T-helper 2 cell treated with Interferon-gamma antibody and Interleukin-4, amounts not matched to agents 5 μg/mL and 100 μg/mL, for 36 hours (primary cell): ENCODE measurements at regions not wholly inside any gene's neighbourhood (a gene's known extent, or its start where the extent isn't known, plus 50 kb on each side); places are given as distances from the start of the nearest gene placed in this dataset.

Source experiments
- DNase-seq: peaks from one replicate; pipeline ENCODE4 v3.0.0; 2021; ENCODE audit warnings: low spot score
- H3K27ac Mint-ChIP-seq: one replicate; pipeline ENCODE4 v1.8.0; 2021; ENCODE audit warnings: mild to moderate bottlenecking, mixed read lengths
- H3K27me3 Mint-ChIP-seq: one replicate; pipeline ENCODE4 v1.8.0; 2021; ENCODE audit warnings: low read depth, mixed read lengths
- H3K36me3 Mint-ChIP-seq: one replicate; pipeline ENCODE4 v1.8.0; 2021; ENCODE audit warnings: low read depth, mixed read lengths
- H3K4me1 Mint-ChIP-seq: one replicate; pipeline ENCODE4 v1.8.0; 2021; ENCODE audit warnings: low read depth, mixed read lengths
- H3K4me3 Mint-ChIP-seq: one replicate; pipeline ENCODE4 v1.8.0; 2022; ENCODE audit warnings: mild to moderate bottlenecking, moderate library complexity, mixed read lengths
- H3K9me3 Mint-ChIP-seq: one replicate; pipeline ENCODE4 v1.8.0; 2021; ENCODE audit warnings: mixed read lengths

DNA sequence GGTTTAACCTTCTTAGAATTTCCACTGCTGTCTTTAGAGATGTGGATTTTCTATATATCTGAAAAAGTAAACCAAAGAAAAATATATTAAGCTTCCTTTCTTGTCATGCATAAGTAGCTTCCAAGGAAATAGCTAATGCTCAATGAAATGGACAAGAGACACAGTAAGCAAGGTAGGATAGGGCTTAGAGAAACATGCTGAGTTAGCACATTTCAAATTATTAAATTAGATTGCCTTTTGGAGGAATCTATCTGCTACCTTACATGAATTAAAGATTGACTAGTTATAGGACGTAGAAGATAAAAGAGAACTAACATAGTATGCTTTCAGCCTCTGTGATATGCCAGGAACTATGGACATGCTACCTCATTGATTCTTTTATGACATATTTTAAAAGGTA is 824.6 kb downstream of the TUSC7 start:
- Mint-ChIP-seq H3K27me3 (no peaks in the 10 kb centered on the region), H3K4me1 (no peaks in the 10 kb centered on the region), H3K9me3 (peaks cover 4% of the 10 kb centered on the region), H3K27ac (no peak overlapping the region), H3K36me3 (no peaks in the 10 kb centered on the region), H3K4me3 (no peak overlapping the region)
- no peak for DNase-seq

DNA sequence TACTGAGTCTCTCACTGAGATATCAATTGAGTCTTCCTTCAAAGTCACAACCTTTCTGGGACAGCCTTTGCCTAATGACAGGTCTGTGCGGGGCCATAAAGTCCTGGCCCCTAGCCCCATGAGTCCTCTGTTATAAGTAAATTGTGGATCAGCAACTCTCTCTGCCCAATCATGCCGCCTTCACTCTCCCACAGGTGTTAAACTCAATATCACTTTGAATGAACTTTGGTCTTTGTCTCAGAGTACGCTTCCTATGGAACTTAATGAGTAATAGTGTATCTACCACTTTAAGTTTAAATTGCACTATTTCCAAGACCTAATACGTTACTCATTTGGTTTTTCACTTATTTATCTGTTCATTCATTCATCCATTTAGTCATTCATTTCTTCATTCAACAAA is 826.4 kb downstream of the TUSC7 start:
- Mint-ChIP-seq H3K27me3 (no peaks in the 10 kb centered on the region), H3K4me3 (no peak overlapping the region), H3K36me3 (no peaks in the 10 kb centered on the region), H3K27ac (no peak overlapping the region), H3K9me3 (peaks cover 4% of the 10 kb centered on the region), H3K4me1 (no peaks in the 10 kb centered on the region)
- DNase-seq: no peak

DNA sequence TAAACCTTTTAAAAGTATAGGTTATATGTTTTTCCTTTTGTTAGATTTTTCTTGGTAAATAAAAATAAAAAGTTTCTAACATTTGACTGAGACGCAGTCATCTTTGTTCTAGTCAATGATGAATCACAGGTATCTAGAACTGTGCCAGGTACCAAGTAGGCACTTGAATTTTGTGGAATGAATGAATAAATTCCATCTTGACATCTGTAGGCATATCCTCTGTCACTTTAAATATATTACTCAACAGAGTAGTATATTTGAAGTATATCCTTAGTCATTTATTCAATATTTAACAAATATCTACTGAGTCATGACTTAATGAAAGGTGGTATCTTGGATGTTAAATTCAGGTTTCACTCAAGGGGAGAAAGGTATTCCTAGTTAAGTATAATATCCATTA is 828.4 kb downstream of the TUSC7 start:
- DNase-seq: no peak
- Mint-ChIP-seq H3K9me3 (peaks cover 4% of the 10 kb centered on the region), H3K27me3 (no peaks in the 10 kb centered on the region), H3K4me3 (no peak overlapping the region), H3K4me1 (no peaks in the 10 kb centered on the region), H3K36me3 (no peaks in the 10 kb centered on the region), H3K27ac (no peak overlapping the region)

DNA sequence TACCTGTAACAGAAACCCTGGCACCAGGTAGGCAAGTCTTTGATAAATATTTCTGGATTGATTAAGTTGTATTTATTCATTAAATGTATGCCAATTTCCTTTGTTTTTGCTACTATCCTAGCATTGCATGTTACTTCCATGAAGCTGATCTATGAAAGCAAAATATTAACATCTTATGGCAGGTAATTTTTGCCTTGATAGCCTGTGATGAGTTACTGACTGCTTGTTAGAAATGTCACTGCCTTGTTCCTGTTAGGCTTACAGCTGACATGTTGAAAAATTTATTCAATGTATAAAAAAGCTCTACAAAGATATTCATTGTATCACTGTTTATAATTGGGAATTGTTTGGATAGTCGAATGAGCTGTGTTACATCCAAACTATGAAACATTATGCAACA is 830.1 kb downstream of the TUSC7 start:
- no peak overlapping the region for H3K27ac Mint-ChIP-seq
- H3K36me3 Mint-ChIP-seq: no peaks in the 10 kb centered on the region
- H3K4me1 Mint-ChIP-seq: no peaks in the 10 kb centered on the region
- no peaks in the 10 kb centered on the region for H3K27me3 Mint-ChIP-seq
- H3K4me3 Mint-ChIP-seq: no peak overlapping the region
- no peak for DNase-seq
- peaks cover 4% of the 10 kb centered on the region for H3K9me3 Mint-ChIP-seq

DNA sequence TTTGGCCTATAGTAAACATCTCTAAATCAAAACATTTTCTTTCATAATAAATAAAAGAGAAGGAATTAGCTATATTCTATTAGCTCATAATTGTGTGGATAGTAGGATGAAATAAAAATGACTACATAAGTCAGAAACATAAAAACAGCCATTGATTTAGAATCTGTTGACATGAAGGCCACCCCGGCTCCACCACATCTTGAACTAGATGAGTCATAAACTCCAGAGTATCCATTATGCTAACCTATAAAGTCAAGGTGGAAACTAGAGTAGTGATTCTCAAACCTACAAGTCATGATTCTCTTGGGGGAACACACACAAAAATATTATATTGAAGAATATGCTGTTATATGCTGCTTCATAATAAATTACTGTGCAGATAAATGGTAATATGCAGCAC is 831.0 kb downstream of the TUSC7 start:
- H3K27me3 Mint-ChIP-seq: no peaks in the 10 kb centered on the region

DNA sequence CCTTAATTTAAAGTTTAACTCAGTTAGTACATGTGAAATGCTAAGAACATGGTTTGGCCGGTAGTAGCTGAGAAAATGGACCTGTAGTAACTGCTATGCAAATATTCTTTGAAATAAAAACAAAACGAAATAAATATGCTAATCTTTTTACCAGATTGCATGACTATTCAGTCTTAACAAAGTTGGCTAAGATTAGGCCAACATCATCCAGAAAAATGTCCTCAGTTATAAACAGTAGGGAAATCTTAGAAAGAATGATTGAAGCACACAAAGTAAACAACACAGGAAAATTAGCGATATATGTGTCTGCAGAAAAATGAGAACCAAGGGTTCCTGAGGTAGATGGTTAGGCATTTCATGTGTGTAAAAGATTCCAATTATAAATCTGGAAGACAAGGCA is 832.1 kb downstream of the TUSC7 start:
- no peaks in the 10 kb centered on the region for H3K4me1 Mint-ChIP-seq
- H3K36me3 Mint-ChIP-seq: no peaks in the 10 kb centered on the region
- H3K9me3 Mint-ChIP-seq: no peaks in the 10 kb centered on the region
- H3K27ac Mint-ChIP-seq: no peak overlapping the region
- no peak for DNase-seq
- no peak overlapping the region for H3K4me3 Mint-ChIP-seq
- H3K27me3 Mint-ChIP-seq: no peaks in the 10 kb centered on the region

More for the DNA sequence above, 831.0 kb downstream of the TUSC7 start:
- Mint-ChIP-seq H3K4me3 (no peak overlapping the region), H3K9me3 (peaks cover 4% of the 10 kb centered on the region), H3K27ac (no peak overlapping the region), H3K36me3 (no peaks in the 10 kb centered on the region), H3K4me1 (no peaks in the 10 kb centered on the region)
- no peak for DNase-seq

DNA sequence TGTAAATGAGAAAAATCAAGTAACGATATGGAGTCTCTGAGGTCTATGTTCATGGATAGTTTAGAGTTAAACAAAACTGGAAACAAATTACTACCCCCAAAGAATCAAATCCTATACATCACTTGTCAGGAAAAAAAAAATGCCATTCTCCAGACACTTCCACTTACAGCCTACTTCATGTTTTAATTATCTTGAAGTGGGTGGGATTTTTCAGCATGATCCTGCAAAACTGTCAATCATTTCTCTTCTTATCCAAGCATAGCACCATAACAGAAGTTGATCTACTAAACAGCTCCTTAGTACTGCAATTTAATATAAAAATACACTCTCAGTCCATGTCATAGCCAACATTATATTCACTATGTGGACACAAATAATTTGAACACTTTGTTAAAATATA is 833.9 kb downstream of the TUSC7 start:
- no peak overlapping the region for H3K4me3 Mint-ChIP-seq
- no peak for DNase-seq
- H3K36me3 Mint-ChIP-seq: no peaks in the 10 kb centered on the region
- no peaks in the 10 kb centered on the region for H3K27me3 Mint-ChIP-seq
- no peaks in the 10 kb centered on the region for H3K4me1 Mint-ChIP-seq
- H3K27ac Mint-ChIP-seq: no peak overlapping the region
- no peaks in the 10 kb centered on the region for H3K9me3 Mint-ChIP-seq

DNA sequence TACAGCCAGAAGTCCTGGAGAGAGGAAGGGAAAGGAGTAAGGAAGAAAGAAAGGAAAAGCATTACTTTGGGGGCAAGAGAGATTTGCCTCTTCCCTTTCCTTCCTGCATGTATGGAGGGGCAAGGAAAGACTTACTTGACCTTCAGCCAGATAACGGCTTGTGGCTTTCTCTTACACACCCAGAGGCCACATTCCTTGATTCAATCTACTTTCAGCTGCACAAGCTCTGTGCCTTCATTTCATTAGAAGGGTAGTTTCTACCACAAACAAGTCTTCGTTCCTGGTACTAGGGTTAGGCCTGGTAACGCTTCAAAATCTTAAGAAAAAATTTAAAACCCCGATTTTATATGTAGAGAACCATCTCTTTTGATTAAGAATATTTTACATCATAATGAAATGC is 835.9 kb downstream of the TUSC7 start:
- no peaks in the 10 kb centered on the region for H3K9me3 Mint-ChIP-seq
- H3K4me3 Mint-ChIP-seq: no peak overlapping the region
- no peaks in the 10 kb centered on the region for H3K27me3 Mint-ChIP-seq
- H3K4me1 Mint-ChIP-seq: no peaks in the 10 kb centered on the region
- no peak overlapping the region for H3K27ac Mint-ChIP-seq
- DNase-seq: no peak
- no peaks in the 10 kb centered on the region for H3K36me3 Mint-ChIP-seq

DNA sequence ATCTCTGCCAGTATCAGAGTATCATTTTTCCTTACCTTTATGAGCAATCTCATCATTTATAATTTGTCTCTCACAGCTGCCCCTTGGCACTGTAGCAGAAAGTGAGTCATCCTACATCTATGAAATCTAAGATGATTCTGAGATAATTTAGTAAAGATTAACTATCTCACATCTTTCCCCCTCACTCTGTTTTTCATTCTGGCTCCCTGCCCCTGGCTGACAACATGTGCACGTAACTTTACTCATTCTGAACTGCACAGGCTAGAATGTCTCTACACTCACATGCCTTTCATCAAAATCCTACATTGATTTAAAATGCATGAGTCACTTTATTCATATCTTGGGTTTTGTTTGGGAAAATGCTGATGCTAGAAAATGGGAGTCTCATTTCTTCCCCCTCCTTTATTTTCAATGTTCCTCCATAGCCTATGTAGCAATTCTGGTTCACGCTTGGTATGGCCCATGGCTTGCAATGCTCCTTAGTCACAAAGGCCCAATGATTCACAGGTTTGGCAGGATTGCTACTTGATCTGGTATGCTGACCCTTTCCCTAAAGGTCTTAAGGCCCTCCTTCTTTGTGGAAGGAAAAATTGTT is 838.5 kb downstream of the TUSC7 start:
- Mint-ChIP-seq H3K4me1 (no peaks in the 10 kb centered on the region), H3K36me3 (no peaks in the 10 kb centered on the region), H3K27me3 (no peaks in the 10 kb centered on the region), H3K27ac (no peak overlapping the region), H3K9me3 (no peaks in the 10 kb centered on the region), H3K4me3 (no peak overlapping the region)
- DNase-seq: no peak

DNA sequence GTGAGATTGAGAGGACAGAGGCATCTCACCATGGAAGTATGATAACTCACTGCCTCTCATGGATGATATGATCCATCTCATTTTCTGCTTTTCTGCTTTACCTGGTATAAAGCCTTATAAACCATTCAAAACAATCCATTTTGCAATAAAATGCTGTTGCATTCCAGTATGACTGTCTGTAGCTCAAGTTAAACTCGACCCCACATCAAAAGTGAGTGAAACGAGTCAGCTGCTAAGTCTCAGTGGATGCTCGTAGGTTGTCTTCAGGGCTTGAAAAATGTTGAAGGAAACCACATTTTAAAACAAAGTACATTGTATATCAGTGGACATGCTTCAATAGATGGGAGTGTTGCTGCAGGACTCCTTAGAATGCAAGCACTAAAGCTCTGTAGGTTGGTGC is 839.0 kb downstream of the TUSC7 start:
- Mint-ChIP-seq H3K9me3 (peaks cover 3% of the 10 kb centered on the region), H3K27me3 (no peaks in the 10 kb centered on the region), H3K27ac (no peak overlapping the region), H3K4me1 (no peaks in the 10 kb centered on the region), H3K4me3 (no peak overlapping the region), H3K36me3 (no peaks in the 10 kb centered on the region)
- no peak for DNase-seq

DNA sequence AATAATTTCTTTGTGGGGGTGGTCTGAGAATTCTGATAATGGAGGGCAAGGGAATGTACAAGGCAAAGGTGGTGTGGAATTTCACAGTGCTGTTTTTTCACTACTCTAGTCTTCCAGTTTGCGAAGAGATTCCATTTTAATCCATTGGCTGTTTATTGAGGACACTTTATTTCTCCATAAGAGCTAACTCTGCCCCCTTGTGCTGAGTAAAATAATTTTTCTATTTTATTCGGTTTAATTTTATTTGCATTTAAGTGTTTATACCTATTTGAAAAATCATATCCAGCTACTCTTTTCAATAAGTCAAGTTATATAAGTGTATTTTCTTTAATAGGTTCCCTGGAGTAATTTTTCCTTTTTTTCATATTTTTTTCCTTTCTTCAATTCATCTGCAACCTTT is 840.1 kb downstream of the TUSC7 start:
- Mint-ChIP-seq H3K27me3 (no peaks in the 10 kb centered on the region), H3K4me1 (no peaks in the 10 kb centered on the region), H3K9me3 (peaks cover 6% of the 10 kb centered on the region), H3K36me3 (no peaks in the 10 kb centered on the region), H3K4me3 (no peak overlapping the region), H3K27ac (no peak overlapping the region)
- no peak for DNase-seq

DNA sequence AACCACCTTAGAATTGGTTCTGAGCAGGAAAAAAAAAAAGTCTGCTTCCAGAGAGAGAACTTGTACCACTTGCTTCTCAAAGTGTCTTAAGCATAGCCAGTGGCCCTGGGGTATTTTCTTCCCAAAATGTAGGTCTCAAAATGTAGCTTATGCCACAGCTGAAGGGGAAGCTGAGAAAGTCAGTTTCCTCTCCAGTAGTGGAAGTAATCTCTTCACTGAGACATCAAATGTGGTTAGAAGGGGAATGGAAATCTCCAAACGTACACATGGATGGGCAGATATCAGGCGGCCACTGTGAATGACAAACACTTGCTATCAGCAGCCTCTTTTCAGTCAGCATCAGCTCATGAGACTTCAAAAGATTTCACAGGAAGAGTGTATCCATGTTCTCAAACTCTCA is 841.2 kb downstream of the TUSC7 start:
- H3K9me3 Mint-ChIP-seq: peaks cover 6% of the 10 kb centered on the region
- no peak overlapping the region for H3K27ac Mint-ChIP-seq
- no peaks in the 10 kb centered on the region for H3K4me1 Mint-ChIP-seq
- no peak overlapping the region for H3K4me3 Mint-ChIP-seq
- no peak for DNase-seq
- H3K36me3 Mint-ChIP-seq: no peaks in the 10 kb centered on the region
- H3K27me3 Mint-ChIP-seq: no peaks in the 10 kb centered on the region

DNA sequence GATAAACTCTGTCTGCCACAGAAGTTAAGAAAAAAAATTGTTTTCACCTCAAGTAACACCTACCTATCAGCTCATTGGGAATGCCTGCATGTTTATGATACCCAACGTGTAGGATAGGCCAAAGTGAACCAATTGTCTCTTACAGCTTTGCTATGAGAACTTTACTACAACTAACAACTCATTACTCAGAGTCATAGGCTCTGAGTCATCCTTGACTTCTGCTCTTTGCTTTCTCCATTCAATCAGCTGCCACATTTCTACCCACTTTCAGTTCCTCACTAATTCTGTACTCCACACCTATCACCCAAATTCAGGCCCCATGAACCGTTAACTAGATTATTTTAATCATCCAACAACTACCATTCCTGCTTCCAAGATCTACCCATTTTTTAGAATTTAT is 843.9 kb downstream of the TUSC7 start:
- Mint-ChIP-seq H3K4me1 (no peaks in the 10 kb centered on the region), H3K27ac (no peak overlapping the region), H3K27me3 (no peaks in the 10 kb centered on the region), H3K4me3 (no peak overlapping the region), H3K36me3 (no peaks in the 10 kb centered on the region), H3K9me3 (peaks cover 17% of the 10 kb centered on the region)
- DNase-seq: no peak

DNA sequence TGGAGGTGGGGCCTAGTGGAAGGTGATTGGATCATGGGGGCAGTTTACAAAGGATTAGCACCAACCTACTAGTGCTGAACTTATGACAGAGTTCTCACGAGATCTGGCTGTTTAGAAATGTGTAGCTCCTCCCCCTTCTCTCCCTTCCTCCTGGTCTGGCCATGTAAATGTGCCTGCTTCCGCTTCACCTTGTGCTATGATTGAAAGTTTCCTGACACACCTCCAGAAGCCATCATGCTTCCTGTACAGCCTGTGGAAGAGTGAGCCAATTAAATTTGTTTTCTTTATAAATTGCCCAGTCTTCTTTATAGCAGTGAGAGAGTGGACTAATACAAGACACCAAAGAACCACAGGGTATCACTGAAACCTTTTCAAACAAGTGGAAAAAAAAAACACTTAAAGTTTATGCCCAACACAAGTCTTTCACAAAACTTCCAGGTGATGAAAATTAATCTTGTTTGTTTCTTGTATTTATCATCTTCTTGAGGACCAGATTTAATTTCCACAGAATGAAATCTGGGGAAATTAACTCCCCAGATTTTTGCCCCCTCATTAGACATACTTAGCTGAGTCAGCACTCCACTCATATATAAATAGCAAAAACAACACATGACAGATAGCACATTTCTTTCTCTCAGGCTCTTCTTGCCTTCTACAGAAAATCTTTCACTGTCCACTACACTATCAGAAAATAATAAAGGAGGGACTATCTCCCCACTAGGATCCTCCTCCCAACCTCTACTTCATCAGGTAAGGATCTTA is 847.2 kb downstream of the TUSC7 start:
- Mint-ChIP-seq H3K4me1 (no peaks in the 10 kb centered on the region), H3K27me3 (no peaks in the 10 kb centered on the region), H3K9me3 (peaks cover 17% of the 10 kb centered on the region), H3K27ac (no peak overlapping the region), H3K36me3 (no peaks in the 10 kb centered on the region), H3K4me3 (no peak overlapping the region)
- no peak for DNase-seq
